WTC11 (cell line): ENCODE measurements at regions not wholly inside any gene's neighbourhood (a gene's known extent, or its start where the extent isn't known, plus 50 kb on each side); places are given as distances from the start of the nearest gene placed in this dataset.

Experiments
- FOXP1 ChIP-seq: sonication (generic); formaldehyde crosslinking; IDR thresholded peaks from 2 replicates; pipeline ENCODE4 v1.8.0; 2022; ENCODE audit warnings: missing genetic modification reagents, mild to moderate bottlenecking, moderate library complexity, borderline replicate concordance
- TF ChIP-seq, protein P1 (sequence below): sonication (generic); formaldehyde crosslinking; IDR thresholded peaks from 2 replicates; pipeline ENCODE4 v1.8.0; 2022; ENCODE audit warnings: mild to moderate bottlenecking, missing genetic modification reagents

DNA sequence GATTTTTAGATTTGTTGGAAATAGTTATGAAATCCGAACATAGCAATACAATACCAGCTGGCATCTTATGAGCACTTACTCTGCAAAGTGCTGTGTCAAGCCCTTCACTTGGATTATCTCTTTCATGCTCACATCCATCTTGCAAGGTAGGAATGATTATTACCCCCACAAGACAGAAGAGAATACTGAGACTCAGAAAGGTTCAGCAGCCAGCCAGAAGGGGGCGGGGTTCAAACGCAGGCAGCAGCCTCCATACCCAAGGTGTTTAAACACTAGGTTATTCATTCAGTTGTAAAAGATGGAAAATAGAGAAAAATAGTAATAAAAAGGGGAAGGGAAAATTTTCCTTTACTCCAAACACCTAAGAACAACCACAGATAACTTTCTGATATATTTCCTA is 158.5 kb downstream of the CCDC34 start:
- TF ChIP-seq FOXP1 (CRISPR knock-in tag), result no peak
- TF ChIP-seq, protein P1, sequence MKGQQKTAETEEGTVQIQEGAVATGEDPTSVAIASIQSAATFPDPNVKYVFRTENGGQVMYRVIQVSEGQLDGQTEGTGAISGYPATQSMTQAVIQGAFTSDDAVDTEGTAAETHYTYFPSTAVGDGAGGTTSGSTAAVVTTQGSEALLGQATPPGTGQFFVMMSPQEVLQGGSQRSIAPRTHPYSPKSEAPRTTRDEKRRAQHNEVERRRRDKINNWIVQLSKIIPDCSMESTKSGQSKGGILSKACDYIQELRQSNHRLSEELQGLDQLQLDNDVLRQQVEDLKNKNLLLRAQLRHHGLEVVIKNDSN (CRISPR knock-in tag), result no peak
